HuH-7 (cell line): ENCODE measurements at regions not wholly inside any gene's neighbourhood (a gene's known extent, or its start where the extent isn't known, plus 50 kb on each side); places are given as distances from the start of the nearest gene placed in this dataset.

Source experiments
- DNase-seq: peaks from one replicate; pipeline ENCODE4 v3.0.0; 2011; ENCODE audit warnings: low spot score

DNA sequence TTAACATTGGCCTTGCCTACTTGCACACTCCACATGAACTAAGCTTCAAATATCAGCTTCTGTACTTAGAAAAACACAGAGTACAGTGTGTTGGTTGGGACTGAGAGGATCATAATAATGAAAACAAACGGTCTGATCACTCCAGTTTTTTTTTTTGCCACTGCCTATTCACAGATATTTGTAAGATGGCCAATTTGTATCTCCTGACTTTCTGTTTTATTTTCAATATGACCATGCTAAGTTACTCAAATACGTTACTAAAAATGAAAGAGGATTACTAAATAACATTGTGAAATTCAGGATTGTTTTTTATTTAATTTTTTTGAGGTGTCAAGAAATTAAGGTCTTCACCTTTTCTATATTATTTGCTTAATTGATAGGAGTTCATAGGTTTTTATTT is 595.1 kb downstream of the TUSC7 start:
- no peak for DNase-seq

DNA sequence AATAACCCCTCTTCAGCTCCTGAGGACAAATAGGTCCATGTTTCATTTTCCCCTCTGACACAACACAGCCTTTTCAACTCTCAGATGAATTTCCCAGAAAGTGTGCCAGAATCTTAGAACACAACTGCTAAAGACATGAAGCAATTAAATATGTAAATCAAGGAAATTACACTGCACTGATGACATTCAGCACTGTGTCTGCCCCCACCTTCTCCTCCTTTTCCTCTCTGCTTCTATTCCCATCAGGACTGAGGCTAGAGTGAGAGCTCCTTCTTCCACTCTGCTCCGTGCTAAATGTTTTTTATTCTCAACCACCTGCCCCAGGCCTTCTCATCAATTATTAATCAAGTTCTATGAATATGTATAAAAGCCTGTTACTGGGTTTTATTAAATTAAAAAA is 596.1 kb downstream of the TUSC7 start:
- DNase-seq: no peak

DNA sequence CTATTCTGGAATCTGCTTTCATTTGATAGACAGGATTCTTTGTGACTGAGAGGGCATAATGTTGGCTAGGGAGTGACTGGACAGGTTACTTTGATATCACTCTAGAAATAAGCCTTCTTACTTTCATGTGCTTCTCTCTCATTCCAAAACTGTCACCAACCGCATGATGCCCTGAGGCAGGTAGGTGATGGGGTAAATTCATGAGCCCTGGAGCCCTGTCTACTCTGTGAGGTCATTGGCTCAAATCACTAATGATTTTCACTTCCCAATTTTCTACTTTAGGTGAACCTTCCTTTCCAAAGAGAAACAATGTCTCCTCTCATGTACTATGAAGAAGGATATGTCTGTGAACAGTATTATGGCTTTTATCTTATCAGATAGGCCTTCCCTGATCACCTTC is 596.7 kb downstream of the TUSC7 start:
- no peak for DNase-seq

DNA sequence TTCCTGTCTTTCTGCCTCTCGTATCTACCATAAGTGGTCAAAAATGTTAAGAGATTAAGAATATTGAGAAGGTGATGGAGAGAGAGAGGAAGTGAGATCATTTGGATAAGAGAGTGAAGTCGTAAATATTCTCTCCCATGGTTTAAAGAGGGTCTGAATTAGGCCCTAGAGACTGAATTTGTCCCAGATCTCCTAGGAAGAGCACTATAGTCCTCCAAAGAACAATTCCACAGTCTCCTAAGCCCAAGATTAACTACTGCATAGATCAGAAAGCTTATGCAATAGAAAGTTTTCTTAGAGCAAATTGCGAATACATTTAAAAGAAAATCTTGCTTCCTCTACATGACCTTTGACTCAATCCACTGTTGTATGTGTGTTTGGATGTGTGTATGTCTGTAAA is 598.8 kb downstream of the TUSC7 start:
- DNase-seq: no peak

DNA sequence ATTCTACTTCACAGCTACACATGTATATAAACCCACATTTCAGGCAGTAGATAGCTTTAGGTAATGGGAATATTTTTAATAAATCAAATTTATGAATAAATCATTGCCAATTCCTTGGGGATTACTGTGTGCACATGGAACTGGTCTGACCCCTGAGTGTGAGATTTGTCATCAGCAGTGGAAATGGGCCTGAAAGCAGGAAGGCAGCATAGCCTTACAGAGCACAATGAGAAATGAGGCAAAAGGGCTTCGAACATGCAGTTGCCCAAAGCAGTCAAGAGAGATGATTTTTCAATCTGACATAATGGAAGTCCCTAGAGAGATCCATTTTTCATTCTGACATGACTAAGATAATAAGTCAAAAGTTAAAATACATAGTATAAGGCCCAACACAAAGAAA is 599.2 kb downstream of the TUSC7 start:
- DNase-seq: no peak

DNA sequence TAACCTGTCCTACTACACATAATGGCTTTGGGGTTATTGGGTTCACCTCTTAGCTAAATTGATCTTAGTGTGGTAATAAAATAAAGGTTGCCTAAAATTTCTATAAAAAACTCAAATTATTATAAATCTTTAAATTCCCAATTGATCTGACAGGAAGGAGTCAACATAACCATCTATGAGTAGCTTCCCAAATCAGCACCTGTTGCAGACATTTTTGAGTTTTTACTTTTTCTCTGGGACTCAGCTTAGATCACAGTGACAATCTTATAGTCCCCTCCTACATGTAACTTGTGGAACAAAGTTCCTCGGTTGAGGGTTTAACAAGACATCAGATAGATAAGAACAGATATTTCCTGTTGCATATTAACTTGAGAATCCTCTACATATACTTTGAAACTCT is 601.0 kb downstream of the TUSC7 start:
- no peak for DNase-seq

DNA sequence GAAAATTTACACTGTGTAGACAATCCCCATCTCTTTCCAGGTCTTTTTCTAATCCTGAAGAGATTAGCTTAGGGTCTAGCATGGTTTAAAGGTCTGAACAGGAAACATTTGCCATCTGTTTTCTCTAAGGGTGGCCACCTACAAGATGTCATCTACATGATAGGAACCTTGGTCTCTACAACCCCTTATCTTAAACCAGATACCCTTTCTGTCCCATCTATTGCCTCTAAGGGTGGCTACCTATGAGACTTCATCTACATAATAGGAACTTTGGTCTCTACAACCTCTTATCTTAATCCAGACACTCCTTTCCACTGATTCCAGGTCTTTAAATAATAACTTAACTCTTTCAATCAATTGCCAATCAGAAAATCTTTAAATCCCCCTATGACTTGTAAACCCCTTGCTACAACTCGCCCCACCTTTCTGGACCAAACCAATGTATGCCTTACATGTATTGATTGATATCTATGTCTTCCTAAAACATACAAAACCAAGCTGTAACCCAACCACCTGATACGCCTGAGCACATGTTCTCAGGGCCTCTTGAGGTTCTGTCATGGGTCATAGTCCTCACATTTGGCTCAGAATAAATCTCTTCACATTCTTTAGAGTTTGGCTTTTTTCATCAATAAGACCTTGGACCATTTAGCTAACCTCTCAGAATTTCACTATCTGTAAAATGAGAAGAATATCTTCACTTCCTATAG is 605.0 kb downstream of the TUSC7 start:
- no peak for DNase-seq

DNA sequence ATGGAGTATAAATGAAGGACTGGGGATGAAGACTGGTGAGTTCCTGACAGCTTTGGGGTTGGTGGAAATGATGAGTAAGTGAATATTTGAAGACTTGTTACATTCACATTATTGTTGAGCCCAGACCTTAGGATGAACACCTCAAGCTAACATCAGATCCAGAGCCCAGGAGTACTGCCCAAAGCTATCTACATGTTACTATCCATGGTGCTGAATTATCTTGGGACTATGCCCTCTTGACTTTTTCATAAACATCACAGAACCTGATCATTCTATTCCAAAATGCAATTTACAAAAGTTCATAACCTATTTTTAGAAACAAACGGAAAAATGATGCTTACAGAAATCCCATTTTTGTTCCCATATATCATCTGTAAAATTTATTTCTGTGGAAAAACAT is 613.3 kb downstream of the TUSC7 start:
- no peak for DNase-seq

DNA sequence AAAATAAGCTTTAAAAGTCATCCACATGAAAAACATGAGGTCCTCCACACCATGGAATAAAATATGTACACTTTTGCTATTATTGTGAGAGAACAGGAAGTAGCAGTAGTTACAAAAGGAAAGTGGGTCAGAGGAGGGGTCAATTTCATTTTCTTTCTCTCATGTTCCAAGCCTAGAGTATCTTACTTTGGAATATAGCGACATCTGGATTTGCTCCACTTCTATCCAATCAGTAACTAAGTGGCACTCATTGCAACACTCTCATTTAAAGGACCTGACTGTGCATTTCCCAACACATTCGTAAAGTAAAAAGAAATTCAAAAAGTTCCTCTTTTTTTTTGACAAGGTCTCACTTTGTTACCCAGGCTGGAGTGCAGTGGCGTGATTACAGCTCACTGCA is 637.3 kb downstream of the TUSC7 start:
- DNase-seq: no peak

DNA sequence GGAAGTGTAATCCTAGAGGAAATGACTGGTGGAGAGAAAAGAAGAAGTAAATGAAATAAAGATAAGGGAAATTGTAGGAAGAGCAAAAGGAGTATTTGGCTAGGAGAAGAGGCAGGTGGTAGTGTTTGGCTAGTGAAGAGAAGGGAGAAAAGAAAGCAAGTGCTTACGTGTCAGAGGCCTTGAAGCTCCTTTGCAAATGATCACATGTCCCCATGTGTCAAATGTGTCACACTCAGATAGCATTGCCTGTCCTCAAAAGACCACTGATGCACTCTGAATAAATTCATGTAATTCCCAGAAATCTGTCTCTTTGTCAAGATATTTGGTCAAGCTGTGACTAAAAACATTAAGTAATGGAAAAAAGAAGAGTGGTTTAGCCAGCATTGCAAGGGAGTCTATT is 639.3 kb downstream of the TUSC7 start:
- no peak for DNase-seq

DNA sequence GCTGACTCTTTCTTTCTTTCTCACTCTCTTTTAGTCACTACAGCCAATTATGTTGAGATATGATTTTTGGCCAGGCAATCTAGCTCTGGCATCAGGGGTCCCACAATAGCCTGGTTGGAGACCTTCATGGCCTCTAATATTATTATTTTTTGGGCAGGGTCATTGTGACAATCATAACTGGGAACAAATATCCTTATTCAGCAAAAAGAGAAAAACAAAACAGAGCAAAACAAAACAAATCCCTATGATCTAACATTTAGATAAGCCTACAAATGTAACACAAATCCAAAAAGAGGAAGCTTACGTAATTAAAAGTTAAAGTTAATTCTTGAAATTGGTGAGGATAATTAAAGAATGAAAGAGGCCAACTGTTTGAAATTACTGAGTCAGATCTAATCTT is 640.0 kb downstream of the TUSC7 start:
- no peak for DNase-seq

DNA sequence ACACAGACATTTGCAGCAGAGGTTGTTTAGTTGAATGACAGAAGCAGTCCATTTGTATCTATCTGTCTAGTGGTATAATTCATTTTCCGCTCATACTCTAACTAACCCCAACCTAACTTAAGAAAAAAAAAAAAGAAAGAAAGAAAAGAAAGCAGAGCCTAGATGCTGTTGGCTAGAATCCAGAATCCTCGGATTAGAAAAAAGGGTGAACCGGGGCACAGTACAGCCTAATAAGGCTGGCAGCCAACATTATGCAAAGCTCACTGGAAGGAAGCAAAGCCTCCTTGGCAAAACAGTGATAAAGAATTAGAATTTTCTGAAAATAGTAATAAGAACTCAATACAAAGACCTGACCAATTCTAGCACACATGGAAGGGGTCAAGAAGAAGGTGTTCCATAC is 640.8 kb downstream of the TUSC7 start:
- DNase-seq: no peak

DNA sequence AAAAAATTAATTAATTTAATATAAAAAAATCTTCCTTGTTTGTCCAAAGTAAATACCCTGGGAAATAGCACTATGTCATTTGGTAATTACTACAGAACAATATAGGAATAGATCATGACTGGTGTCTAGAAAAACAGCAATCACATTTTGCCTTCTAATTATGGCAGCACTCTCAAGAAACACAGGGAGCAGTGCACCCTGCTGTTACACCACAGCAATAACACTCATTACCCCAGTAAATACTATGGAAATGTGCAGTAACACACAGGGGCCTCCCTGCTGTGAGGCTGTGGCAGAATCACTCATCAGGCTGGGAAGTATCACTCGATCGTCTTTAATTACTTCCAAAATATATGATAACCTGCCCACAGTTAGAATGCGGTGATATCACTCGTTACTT is 646.0 kb downstream of the TUSC7 start:
- DNase-seq: peak; percentile 1

DNA sequence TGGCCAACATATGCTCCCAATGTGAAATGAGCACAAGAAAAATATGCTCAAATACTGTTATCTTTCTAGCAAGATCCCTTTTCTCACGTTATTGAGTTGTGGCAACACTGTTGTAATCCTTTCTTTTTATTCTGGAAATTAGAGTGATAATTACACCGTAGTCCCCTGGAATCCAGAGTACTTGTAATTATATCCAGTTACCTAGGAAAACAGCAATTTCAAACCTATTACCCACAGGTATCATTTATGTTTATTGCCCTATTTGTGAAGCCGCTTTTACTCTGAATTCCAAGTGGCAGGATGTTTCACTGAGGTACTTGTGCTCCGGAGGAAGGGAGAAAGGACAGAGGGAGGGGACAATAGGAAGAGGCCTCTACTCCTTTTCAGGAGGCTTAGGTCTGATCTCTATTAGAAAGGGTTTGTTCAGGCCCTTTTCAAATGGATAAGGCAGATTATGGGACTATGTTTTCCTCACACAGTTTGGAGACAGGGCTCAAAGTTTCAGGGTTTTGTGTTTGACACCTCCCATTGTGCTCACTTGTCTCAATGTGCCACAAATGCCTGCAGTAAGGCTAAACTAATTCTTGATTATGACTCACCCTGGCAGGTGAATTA is 646.6 kb downstream of the TUSC7 start:
- DNase-seq: no peak

DNA sequence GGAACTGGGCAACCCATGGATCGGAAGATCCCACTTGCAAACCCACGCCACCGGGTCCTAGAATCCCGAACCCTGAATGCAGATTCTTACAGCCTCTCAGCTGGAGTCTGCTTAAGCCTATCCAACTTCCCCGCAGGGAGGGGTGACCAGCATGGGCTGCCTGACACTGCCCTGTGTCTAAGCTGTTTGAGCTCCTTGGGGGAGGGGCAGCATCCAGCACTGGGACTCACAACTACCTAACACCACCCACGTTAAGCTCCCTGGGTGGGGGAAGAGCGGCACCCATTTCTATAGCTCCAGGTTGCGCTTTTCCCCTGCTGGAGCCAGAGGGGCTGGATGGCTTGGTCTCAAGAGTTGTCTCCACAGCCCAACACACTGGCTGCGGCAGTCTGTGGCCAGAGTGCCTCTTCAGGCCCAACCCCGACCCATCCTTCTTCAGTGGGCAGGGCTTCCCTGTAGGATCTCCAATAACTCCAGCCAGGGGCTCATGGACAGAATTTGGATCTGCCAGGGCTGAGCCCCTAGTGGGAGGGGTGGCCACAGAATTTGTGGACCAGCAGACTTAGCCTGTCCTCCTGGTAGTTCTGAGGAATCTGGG is 649.2 kb downstream of the TUSC7 start:
- no peak for DNase-seq

DNA sequence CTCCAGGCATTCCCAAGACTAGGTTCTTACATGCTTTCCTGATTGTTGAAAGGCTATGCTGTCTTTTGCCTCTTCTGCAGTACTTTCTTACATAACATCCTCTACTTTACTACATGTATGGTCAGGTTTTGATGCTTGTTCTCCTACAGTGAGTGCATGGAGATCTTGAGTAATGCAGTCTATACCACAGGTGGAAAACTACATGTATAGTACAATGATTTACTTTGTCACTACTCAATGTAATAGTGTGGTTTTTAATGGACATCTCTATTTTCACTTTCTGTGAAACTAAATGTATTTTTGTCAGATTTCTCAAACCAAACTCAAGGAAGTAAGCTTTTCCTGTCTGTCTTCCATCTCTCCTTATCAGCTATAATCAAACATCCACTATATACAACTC is 657.0 kb downstream of the TUSC7 start:
- no peak for DNase-seq

DNA sequence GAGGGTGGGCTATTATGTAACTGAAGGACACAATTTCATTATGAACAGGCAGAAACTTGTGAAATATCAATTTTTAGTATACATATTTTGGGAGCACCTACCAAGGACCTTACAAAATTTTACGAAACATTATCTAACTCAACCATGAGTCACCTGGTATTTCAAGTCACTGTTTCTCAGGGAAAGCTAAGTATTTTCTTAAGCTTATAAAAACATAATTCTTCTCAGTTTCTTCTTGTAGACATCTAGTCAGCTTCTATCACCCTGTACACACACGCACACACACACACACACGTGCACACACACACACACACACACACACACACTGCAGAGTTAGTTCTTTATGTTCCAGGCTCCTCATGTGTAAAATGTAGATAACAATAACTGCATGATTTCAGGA is 658.3 kb downstream of the TUSC7 start:
- no peak for DNase-seq

DNA sequence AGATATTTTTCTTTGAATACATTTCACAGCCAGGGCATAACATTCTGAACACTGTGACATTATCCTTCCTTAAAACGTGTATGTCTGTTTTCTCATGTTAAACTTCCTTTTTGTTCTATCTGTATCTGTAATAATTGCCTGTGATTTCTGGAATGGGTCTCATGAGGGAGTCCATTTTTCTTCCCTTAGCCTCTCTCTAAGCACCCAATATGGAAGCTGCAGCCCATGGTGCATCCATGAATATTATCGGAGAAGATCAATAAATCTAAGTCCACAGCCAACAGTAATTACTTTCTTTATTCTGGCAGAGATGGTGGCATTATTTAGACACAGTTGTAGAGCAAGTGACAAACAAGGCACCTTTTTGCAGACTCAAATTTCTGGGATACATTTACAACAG is 671.1 kb downstream of the TUSC7 start:
- no peak for DNase-seq

DNA sequence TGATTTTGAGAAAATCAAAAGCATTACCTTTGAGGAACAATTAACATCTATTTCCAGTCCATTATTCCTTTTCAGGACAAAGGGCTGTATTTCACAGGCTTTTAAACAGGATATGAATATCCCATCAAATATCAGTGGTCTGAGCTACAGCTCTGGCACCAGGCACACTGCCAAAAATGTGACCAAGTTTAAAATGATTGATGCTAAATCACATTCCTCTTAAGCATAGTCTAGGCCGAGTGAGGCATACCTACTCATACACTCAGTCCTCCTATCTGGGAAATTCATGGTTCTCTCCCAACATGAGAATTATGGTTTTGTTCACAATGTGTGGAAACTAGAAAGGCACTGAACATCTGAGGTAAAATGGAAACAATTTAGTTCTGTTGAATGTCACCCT is 683.5 kb downstream of the TUSC7 start:
- DNase-seq: no peak

DNA sequence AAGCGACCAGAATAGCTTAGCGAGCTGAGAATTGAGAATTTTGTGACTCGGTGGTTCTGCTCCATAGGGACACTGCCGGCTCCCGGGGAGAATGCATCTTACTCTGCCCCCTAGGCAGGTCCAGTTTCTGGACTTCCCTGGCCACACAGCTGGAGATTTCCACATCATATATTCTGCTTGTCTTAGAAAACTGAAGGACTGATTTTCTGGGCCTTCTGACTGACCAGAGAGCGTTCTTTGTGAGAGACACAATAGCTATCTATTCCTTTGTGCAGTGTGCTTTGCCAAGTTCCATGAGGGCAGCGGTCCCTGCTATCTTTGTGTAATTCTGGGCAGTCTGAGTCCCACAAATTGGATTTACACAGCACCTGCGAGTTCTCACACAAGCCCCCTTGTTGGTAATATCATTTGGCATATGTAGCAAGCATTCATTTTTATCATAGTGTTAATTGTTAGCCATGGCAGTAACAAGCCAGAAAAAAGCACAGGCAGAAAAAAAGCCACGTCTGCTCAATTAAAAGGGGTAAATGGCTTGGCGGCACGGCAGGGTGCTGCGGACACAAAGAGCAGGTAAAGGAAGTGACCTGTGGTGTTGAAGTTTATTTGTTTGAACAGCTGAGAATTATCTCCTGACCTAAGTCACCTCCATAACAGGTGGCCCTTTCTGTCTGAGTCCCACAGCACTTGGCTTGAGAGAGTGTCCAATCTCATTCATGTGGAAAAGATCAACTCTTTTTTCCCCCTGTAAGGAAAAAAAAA is 688.7 kb downstream of the TUSC7 start:
- no peak for DNase-seq

DNA sequence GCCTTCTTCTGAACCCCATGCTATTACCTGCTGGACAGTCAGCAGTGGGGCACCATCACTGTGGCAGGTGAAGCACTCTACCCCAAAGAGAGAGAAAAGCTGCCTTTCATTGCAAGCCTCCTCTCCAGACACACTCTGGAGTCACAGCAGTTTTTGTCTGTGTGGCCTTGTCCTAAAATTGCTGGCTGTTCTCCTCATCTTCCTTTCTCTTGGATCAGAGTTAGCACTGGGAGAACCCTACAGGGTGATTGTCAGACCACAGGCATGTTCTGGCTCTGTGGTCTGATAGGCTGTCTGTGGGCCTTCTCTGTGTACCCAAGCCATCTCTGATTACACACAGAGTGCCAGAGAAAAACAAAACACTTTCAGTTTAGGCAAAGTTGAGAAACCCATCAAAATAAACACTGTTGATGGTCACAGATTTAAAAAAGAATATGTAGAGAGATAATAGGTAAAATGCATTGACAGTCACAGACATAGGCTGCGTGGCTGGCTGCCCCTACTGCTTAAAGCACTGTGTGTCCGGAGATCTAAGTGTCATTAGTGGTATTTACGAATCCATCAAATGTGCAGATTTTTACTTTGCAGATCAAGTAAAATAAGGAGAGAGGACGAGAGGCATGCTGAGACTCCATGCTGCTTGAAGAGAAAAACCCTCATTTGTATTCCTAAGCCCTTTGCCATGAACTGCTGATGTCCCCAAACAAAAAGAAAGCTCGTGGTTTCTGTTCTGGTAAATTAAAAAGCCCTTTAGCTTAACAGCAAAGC is 689.9 kb downstream of the TUSC7 start:
- no peak for DNase-seq

DNA sequence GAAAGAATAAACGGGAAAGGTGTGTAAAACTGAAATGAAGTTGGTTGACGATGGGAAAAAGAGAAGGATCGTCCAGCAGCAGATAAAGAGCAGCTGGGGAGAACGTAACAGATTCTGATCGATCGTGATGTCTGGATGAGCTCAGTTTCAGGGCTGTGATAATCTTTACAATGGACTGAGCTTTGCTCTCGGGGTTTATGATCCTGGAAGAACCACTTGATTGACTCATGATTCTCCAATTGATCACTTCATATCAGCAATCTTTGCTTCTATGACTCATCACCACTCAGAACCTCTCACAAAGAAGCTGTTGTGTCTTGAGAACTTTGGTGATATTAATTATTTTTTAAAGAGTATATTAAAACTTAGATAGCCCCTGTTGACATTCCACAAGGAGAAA is 690.7 kb downstream of the TUSC7 start:
- DNase-seq: no peak
